K562 (cell line): ENCODE measurements at regions not wholly inside any gene's neighbourhood (a gene's known extent, or its start where the extent isn't known, plus 50 kb on each side); places are given as distances from the start of the nearest gene placed in this dataset.
A peak's percentile ranks its signal among the peaks of the same experiment; 100 is the strongest.

Experiments
- ATAC-seq: fragments of 200-7000 bp; cut with Tn5 transposase; 3 replicates; pipeline ENCODE4 v1.9.1; 2020; ENCODE audit warnings: moderate library complexity
- BruUV-seq: library from RNA; stranded (reverse); fragments of 400-500 nt; replicated peaks from 2 replicates; lab custom pipeline; 2021; lab: Mats Ljungman, UMichigan
- CTCF ChIA-PET: fragments of 300-600 bp; formaldehyde crosslinking; extraction: SDS; loops from one replicate; lab custom pipeline; 2021; ENCODE audit warnings: low intra/inter-chr PET ratio; lab: Yijun Ruan, JAX
- POLR2A ChIA-PET: fragments of 300-600, 350-650 bp; sonication (Branson Sonifier 250); formaldehyde crosslinking; extraction: SDS; loops from one replicate; lab custom pipeline; 2021; ENCODE audit warnings: antibody characterized with exemption, inconsistent platforms; lab: Yijun Ruan, JAX
- DNase-seq, 4 experiments: peaks; one replicate each; pipeline versions ENCODE4 v3.0.0 to v3.0.0-alpha.2; 2011 to 2018; ENCODE audit warnings: low spot score in 3 of 4, mixed read lengths in 3 of 4; ENCODE audit errors: extremely low read depth in 1 of 4
- FAIRE-seq: peaks from 2 replicates; lab custom pipeline; 2011; peaks lifted over from hg19 to GRCh38; lab: Jason Lieb, UNC
- H2AFZ ChIP-seq: 2 replicates; pipeline ENCODE4 v1.6.0; 2011; ENCODE audit warnings: low read depth, low read length, control low read depth, inconsistent platforms
- H3K27ac ChIP-seq: fragments of 200-600 bp; 3 replicates; pipeline ENCODE4 v1.8.0; 2011; ENCODE audit warnings: low read depth, mild to moderate bottlenecking, control low read depth, inconsistent platforms, low read length, moderate library complexity, mixed read lengths; ENCODE audit errors: extremely low read depth
- H3K27me3 ChIP-seq, 2 experiments: fragments of 300-600 bp in 1 of 2; 2 replicates in 1 of 2; 3 replicates in 1 of 2; pipeline versions ENCODE4 v1.6.0 to v1.8.0; 2011; ENCODE audit warnings: inconsistent platforms in 2 of 2, low read length in 2 of 2, mild to moderate bottlenecking in 1 of 2, mixed read lengths in 1 of 2, moderate library complexity in 1 of 2; ENCODE audit not compliant: control insufficient read depth in 2 of 2, insufficient read depth in 2 of 2
- H3K36me3 ChIP-seq: fragments of 300-600 bp; 3 replicates; pipeline ENCODE4 v1.8.0; 2011; ENCODE audit warnings: mild to moderate bottlenecking, low read length, inconsistent platforms; ENCODE audit not compliant: control insufficient read depth, insufficient read depth
- H3K4me1 ChIP-seq, 2 experiments: fragments of 200-600 bp in 1 of 2; replicated peaks in 1 of 2; 2 replicates in 1 of 2; 3 replicates in 1 of 2; pipeline versions ENCODE4 v1.5.1 to v1.8.0; 2011; ENCODE audit warnings: inconsistent platforms in 2 of 2, low read length in 2 of 2, mild to moderate bottlenecking in 1 of 2, mixed read lengths in 1 of 2, moderate library complexity in 1 of 2; ENCODE audit not compliant: control insufficient read depth in 2 of 2, insufficient read depth in 2 of 2
- H3K4me2 ChIP-seq: 2 replicates; pipeline ENCODE4 v1.6.1; 2011; ENCODE audit warnings: low read length, control low read depth, inconsistent platforms, mixed read lengths; ENCODE audit not compliant: insufficient read depth
- H3K4me3 ChIP-seq: fragments of 200-600 bp; sonication (generic), shearing (Covaris generic); 2 replicates; pipeline ENCODE4 v1.5.1; 2016; ENCODE audit warnings: control low read depth, inconsistent platforms
- H3K79me2 ChIP-seq: fragments of 200-600 bp; 3 replicates; pipeline ENCODE4 v1.8.0; 2011; ENCODE audit warnings: low read length, inconsistent platforms; ENCODE audit not compliant: control insufficient read depth, insufficient read depth
- H3K9ac ChIP-seq, 2 experiments: 2 replicates each; pipeline versions ENCODE4 v1.6.0 to v1.6.1; 2011; ENCODE audit warnings: low read depth in 2 of 2, low read length in 2 of 2, control low read depth in 1 of 2, inconsistent platforms in 1 of 2, mild to moderate bottlenecking in 1 of 2, mixed read lengths in 1 of 2; ENCODE audit not compliant: insufficient read depth in 1 of 2
- H3K9me1 ChIP-seq: one replicate; pipeline ENCODE4 v1.6.0; 2011; ENCODE audit warnings: inconsistent platforms, mild to moderate bottlenecking, low read length, moderate library complexity; ENCODE audit not compliant: control insufficient read depth, insufficient read depth
- H3K9me3 ChIP-seq: replicated peaks from 2 replicates; pipeline ENCODE4 v1.5.1; 2011; ENCODE audit warnings: low read depth, low read length, inconsistent platforms; ENCODE audit not compliant: control insufficient read depth, insufficient read depth
- H4K20me1 ChIP-seq: replicated peaks from 2 replicates; pipeline ENCODE4 v1.6.1; 2011; ENCODE audit warnings: low read length, inconsistent platforms, mixed read lengths; ENCODE audit not compliant: control insufficient read depth, insufficient read depth
- CBFA2T3 ChIP-seq: fragments of 450-650 bp; IDR thresholded peaks from 2 replicates; pipeline ENCODE4 v1.6.1; 2017
- DPF2 ChIP-seq: fragments of 450-650 bp; IDR thresholded peaks from 2 replicates; pipeline ENCODE4 v1.6.1; 2016
- ELF1 ChIP-seq: fragments of 200-800 bp; sonication (Bioruptor generic); IDR thresholded peaks from 2 replicates; pipeline ENCODE4 v1.6.1; 2016; ENCODE audit warnings: missing genetic modification characterization, missing compliant biosample characterization
- ELK3 ChIP-seq: fragments of 450-650 bp; formaldehyde crosslinking; IDR thresholded peaks from 2 replicates; pipeline ENCODE4 v1.4.0; 2020; ENCODE audit warnings: mild to moderate bottlenecking
- ETV1 ChIP-seq: fragments of 450-650 bp; conservative IDR thresholded peaks from 2 replicates; pipeline ENCODE4 v1.6.1; 2016; ENCODE audit warnings: missing genetic modification characterization, control low read depth, low read depth, missing compliant biosample characterization
- GABPA ChIP-seq: fragments of 200-800 bp; sonication (Bioruptor generic); conservative IDR thresholded peaks from 2 replicates; pipeline ENCODE4 v1.6.1; 2016; ENCODE audit warnings: low read depth, missing genetic modification characterization, missing compliant biosample characterization
- IRF2 ChIP-seq: sonication (generic); formaldehyde crosslinking; IDR thresholded peaks from 2 replicates; pipeline ENCODE4 v1.8.1; 2022; ENCODE audit warnings: mild to moderate bottlenecking, missing genetic modification reagents
- RBBP5 ChIP-seq: fragments of 200-600 bp; sonication (generic); IDR thresholded peaks from 2 replicates; pipeline ENCODE4 v1.6.1; 2012; ENCODE audit warnings: borderline replicate concordance, mild to moderate bottlenecking, low read length, control low read depth, inconsistent platforms; ENCODE audit not compliant: insufficient read depth, poor library complexity, severe bottlenecking
- TCF3 ChIP-seq: sonication (generic); formaldehyde crosslinking; IDR thresholded peaks from 2 replicates; pipeline ENCODE4 v1.4.0; 2020; ENCODE audit warnings: mild to moderate bottlenecking, missing genetic modification reagents
- TEAD2 ChIP-seq: fragments of 450-650 bp; IDR thresholded peaks from 2 replicates; pipeline ENCODE4 v1.6.1; 2016; ENCODE audit warnings: missing genetic modification characterization, control low read depth, missing compliant biosample characterization
- TEAD4 ChIP-seq, 2 experiments: sonication (generic) in 1 of 2; formaldehyde crosslinking in 1 of 2; IDR thresholded peaks; 2 replicates each; pipeline versions ENCODE4 v1.6.1 to v1.8.0; 2012 to 2022; ENCODE audit warnings: borderline replicate concordance in 1 of 2, inconsistent platforms in 1 of 2, low read length in 1 of 2, mild to moderate bottlenecking in 1 of 2, missing genetic modification reagents in 1 of 2
- THAP7 ChIP-seq: fragments of 250-450 bp; sonication (Bioruptor Pico); IDR thresholded peaks from 2 replicates; pipeline ENCODE4 v1.5.0; 2021
- ZNF79 ChIP-seq: fragments of 250-450 bp; sonication (Bioruptor Pico); IDR thresholded peaks from 2 replicates; pipeline ENCODE4 v1.4.0; 2020; ENCODE audit warnings: low read depth, mild to moderate bottlenecking, moderate library complexity
- WGBS: fragments of 100-300 bp; shearing (Covaris generic); methylation state at CpG from one replicate; pipeline ENCODE4 v1.1.6; 2016; ENCODE audit warnings: low coverage, mixed read lengths; ENCODE audit not compliant: insufficient coverage; ENCODE audit errors: missing lambda C conversion rate; 5-methylcytosine and 5-hydroxymethylcytosine counted together
- in situ Hi-C: fragments of 300-500 bp; cut with MboI; formaldehyde crosslinking; loops from 4 replicates; pipeline ENCODE4 v1.15.0; 2018; ENCODE audit warnings: inconsistent platforms, mixed read lengths
- intact Hi-C: fragments of 100-400 bp; cut with micrococcal nuclease; formaldehyde crosslinking; loops from 2 replicates; pipeline ENCODE4 v1.14.2; 2022
- TF ChIP-seq, protein P1 (sequence below): IDR thresholded peaks from 2 replicates; pipeline ENCODE4 v1.6.1; 2011; ENCODE audit not compliant: insufficient read length; ENCODE audit errors: extremely low read depth
- TF ChIP-seq, protein P2 (sequence below), 2 experiments: fragments of 450-650 bp; conservative IDR thresholded peaks; 2 replicates each; pipeline ENCODE4 v1.6.1; 2017; ENCODE audit warnings: mild to moderate bottlenecking in 2 of 2, moderate library complexity in 2 of 2
- TF ChIP-seq, protein P3 (sequence below): sonication (generic); formaldehyde crosslinking; IDR thresholded peaks from 2 replicates; pipeline ENCODE4 v1.8.0; 2022; ENCODE audit warnings: mild to moderate bottlenecking, missing genetic modification reagents

GRCh38 chr2:167548396-167548795 lies 660.1 kb downstream of the XIRP2 start (continued):
- TF ChIP-seq, protein P1, sequence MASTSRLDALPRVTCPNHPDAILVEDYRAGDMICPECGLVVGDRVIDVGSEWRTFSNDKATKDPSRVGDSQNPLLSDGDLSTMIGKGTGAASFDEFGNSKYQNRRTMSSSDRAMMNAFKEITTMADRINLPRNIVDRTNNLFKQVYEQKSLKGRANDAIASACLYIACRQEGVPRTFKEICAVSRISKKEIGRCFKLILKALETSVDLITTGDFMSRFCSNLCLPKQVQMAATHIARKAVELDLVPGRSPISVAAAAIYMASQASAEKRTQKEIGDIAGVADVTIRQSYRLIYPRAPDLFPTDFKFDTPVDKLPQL = no peak

DNA sequence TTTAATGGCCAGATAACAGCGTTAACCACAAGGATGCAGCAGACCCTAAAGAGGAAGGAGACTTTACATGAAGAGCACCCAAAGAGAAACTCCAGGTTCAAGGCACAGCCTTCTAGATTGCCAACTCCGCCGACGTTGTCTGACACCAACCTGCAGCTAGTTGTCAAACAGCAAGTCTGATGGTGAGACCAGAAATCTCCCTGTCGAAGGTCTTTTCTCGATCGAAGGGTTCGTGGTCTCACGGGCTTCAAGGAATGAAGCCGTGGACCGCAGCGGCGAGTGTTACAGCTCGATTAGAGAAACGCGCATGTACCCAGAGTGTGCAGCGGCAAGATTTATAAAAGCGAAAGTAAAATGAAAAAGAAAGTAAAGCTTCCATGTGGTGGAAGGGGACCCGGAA lies 656.3 kb downstream of the XIRP2 start:
- Histone ChIP-seq H3K4me1 (no peaks in the 10 kb centered on the region), H3K4me3 (peak overlapping the region; percentile 20; the same call in 1 of the 2 replicates), H3K9ac (peak overlapping the region in 1 of 2 experiments; percentile 4; a peak in 1 of 4 replicates), H3K79me2 (no peaks in the 10 kb centered on the region), H3K4me2 (peak overlapping the region; percentile 65), H3K27ac (no peak overlapping the region), H3K27me3 (no peaks in the 10 kb centered on the region), H3K9me1 (no peaks in the 10 kb centered on the region), H3K9me3 (no peaks in the 10 kb centered on the region), H4K20me1 (no peaks in the 10 kb centered on the region), H2AFZ (peak overlapping the region; percentile 85), H3K36me3 (no peaks in the 10 kb centered on the region)
- ChIA-PET CTCF (no interaction called here), POLR2A (no interaction called here)
- in situ Hi-C loops = no loop called here
- FAIRE-seq (peak; percentile 60), ATAC-seq (peak; percentile 84), DNase-seq (peak in 2 of 4 experiments; percentile 9 to 46)
- 3% methylated on average over 18 of the region's 19 CpGs for WGBS
- no TSS peak for BruUV-seq
- intact Hi-C loops = loop anchor here (10.0 kb wide), 1 partner anchor 570 kb away; no protein-coding TSS in a partner anchor
- TF ChIP-seq, protein P2, sequence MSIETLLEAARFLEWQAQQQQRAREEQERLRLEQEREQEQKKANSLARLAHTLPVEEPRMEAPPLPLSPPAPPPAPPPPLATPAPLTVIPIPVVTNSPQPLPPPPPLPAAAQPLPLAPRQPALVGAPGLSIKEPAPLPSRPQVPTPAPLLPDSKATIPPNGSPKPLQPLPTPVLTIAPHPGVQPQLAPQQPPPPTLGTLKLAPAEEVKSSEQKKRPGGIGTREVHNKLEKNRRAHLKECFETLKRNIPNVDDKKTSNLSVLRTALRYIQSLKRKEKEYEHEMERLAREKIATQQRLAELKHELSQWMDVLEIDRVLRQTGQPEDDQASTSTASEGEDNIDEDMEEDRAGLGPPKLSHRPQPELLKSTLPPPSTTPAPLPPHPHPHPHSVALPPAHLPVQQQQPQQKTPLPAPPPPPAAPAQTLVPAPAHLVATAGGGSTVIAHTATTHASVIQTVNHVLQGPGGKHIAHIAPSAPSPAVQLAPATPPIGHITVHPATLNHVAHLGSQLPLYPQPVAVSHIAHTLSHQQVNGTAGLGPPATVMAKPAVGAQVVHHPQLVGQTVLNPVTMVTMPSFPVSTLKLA (conservative IDR thresholded peaks at IDR 0.05) = peak in 1 of 2 experiments; percentile 34; a peak in 1 of 4 replicates
- TF ChIP-seq ELF1 (tag) = 0 out of 2 replicates have a peak, but pooled peaks have one; percentile 33
- TF ChIP-seq DPF2 = peak; percentile 15; the same call in 1 of the 2 replicates
- no peak for TF ChIP-seq TEAD2 (tag)
- TF ChIP-seq, protein P3, sequence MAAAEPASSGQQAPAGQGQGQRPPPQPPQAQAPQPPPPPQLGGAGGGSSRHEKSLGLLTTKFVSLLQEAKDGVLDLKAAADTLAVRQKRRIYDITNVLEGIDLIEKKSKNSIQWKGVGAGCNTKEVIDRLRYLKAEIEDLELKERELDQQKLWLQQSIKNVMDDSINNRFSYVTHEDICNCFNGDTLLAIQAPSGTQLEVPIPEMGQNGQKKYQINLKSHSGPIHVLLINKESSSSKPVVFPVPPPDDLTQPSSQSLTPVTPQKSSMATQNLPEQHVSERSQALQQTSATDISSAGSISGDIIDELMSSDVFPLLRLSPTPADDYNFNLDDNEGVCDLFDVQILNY (CRISPR knock-in tag) = peak; percentile 43; the same call in 1 of the 2 replicates
- no peak for TF ChIP-seq ELK3 (CRISPR knock-in tag)
- TF ChIP-seq TCF3 (CRISPR knock-in tag) = peak; percentile 65
- peak; percentile 55 for TF ChIP-seq RBBP5
- 0 out of 2 replicates have a peak, but pooled peaks have one; percentile 16 for TF ChIP-seq GABPA (tag)
- peak; percentile 32 for TF ChIP-seq CBFA2T3
- TF ChIP-seq THAP7 (CRISPR knock-in tag) = no peak
- TF ChIP-seq IRF2 = peak; percentile 68; the same call in 1 of the 2 replicates
- TF ChIP-seq ZNF79 (CRISPR knock-in tag) = no peak
- 0 out of 2 replicates have a peak, but pooled peaks have one; percentile 31 for TF ChIP-seq TEAD4 (IDR thresholded peaks at IDR 0.05; ENCODE audit: low read length)
- TF ChIP-seq TEAD4 (CRISPR knock-in tag; IDR thresholded peaks at IDR 0.05; ENCODE audit: borderline replicate concordance) = no peak
- TF ChIP-seq ETV1 (tag) = 0 out of 2 replicates have a peak, but pooled peaks have one; percentile 25
